GM23338 (cell line): ENCODE measurements at regions not wholly inside any gene's neighbourhood (a gene's known extent, or its start where the extent isn't known, plus 50 kb on each side); places are given as distances from the start of the nearest gene placed in this dataset.
A peak's percentile ranks its signal among the peaks of the same experiment; 100 is the strongest.

Experiments used
- ATAC-seq: fragments of 200-7000 bp; cut with Tn5 transposase; 3 replicates; pipeline ENCODE4 v1.9.1; 2020
- DNase-seq: peaks from one replicate; pipeline ENCODE4 v3.0.0-alpha.2; 2015; ENCODE audit warnings: low spot score
- H2AFZ ChIP-seq: fragments of 200-600 bp; sonication (generic); 2 replicates; pipeline ENCODE4 v1.8.0; 2016; ENCODE audit warnings: antibody characterized with exemption, mild to moderate bottlenecking, moderate library complexity
- H3F3A ChIP-seq: fragments of 200-600 bp; sonication (generic); replicated peaks from 2 replicates; pipeline ENCODE4 v1.8.0; 2017; ENCODE audit warnings: antibody characterized with exemption, mixed run types, low read depth
- H3K27ac ChIP-seq: fragments of 200-600 bp; sonication (generic); 2 replicates; pipeline ENCODE4 v1.6.1; 2016; ENCODE audit warnings: low read depth
- H3K27me3 ChIP-seq: fragments of 200-600 bp; sonication (generic); 2 replicates; pipeline ENCODE4 v1.8.0; 2016; ENCODE audit warnings: mild to moderate bottlenecking, mixed run types, moderate library complexity; ENCODE audit not compliant: insufficient read depth
- H3K36me3 ChIP-seq: fragments of 200-600 bp; sonication (generic); 2 replicates; pipeline ENCODE4 v1.8.0; 2016; ENCODE audit warnings: mild to moderate bottlenecking; ENCODE audit not compliant: insufficient read depth
- H3K4me1 ChIP-seq: fragments of 200-600 bp; sonication (generic); 2 replicates; pipeline ENCODE4 v1.8.0; 2016; ENCODE audit warnings: mild to moderate bottlenecking, moderate library complexity; ENCODE audit not compliant: insufficient read depth
- H3K4me2 ChIP-seq: fragments of 200-600 bp; sonication (generic); 2 replicates; pipeline ENCODE4 v1.7.1; 2017; ENCODE audit warnings: mixed run types
- H3K4me3 ChIP-seq: fragments of 200-600 bp; sonication (generic); 2 replicates; pipeline ENCODE4 v1.6.1; 2016; ENCODE audit warnings: mixed run types
- H3K79me2 ChIP-seq: fragments of 200-600 bp; sonication (generic); replicated peaks from 2 replicates; pipeline ENCODE4 v1.8.0; 2017; ENCODE audit warnings: mild to moderate bottlenecking; ENCODE audit not compliant: insufficient read depth
- H3K9me2 ChIP-seq: fragments of 200-600 bp; sonication (generic); 2 replicates; pipeline ENCODE4 v1.8.0; 2017; ENCODE audit not compliant: insufficient read depth
- H4K20me1 ChIP-seq: fragments of 200-600 bp; sonication (generic); replicated peaks from 2 replicates; pipeline ENCODE4 v1.8.0; 2017; ENCODE audit warnings: mild to moderate bottlenecking; ENCODE audit not compliant: insufficient read depth
- H3K27ac Mint-ChIP-seq: 2 replicates; pipeline ENCODE4 v1.8.0; 2020; ENCODE audit warnings: inconsistent platforms, mild to moderate bottlenecking, moderate library complexity, mixed read lengths
- H3K27me3 Mint-ChIP-seq: 3 replicates; pipeline ENCODE4 v1.8.0; 2022; ENCODE audit warnings: low read depth, mild to moderate bottlenecking, moderate library complexity, mixed read lengths, inconsistent platforms; ENCODE audit not compliant: insufficient read depth, poor library complexity
- H3K36me3 Mint-ChIP-seq: 3 replicates; pipeline ENCODE4 v1.8.0; 2021; ENCODE audit warnings: low read depth, mild to moderate bottlenecking, inconsistent platforms, moderate library complexity, mixed read lengths
- H3K4me1 Mint-ChIP-seq: 3 replicates; pipeline ENCODE4 v1.8.0; 2020; ENCODE audit warnings: mild to moderate bottlenecking, inconsistent platforms, mixed read lengths
- H3K4me3 Mint-ChIP-seq: 3 replicates; pipeline ENCODE4 v1.8.0; 2021; ENCODE audit warnings: moderate library complexity, mild to moderate bottlenecking, inconsistent platforms, mixed read lengths
- H3K9me3 Mint-ChIP-seq: 3 replicates; pipeline ENCODE4 v1.8.0; 2020; ENCODE audit warnings: moderate library complexity, mild to moderate bottlenecking, inconsistent platforms, mixed read lengths
- CREB1 ChIP-seq: fragments of 250-450 bp; sonication (Bioruptor Pico); IDR thresholded peaks from 2 replicates; pipeline ENCODE4 v1.5.0; 2020; ENCODE audit warnings: low read depth, mild to moderate bottlenecking, moderate library complexity
- ETS1 ChIP-seq: IDR thresholded peaks from 2 replicates; pipeline ENCODE4 v1.6.1; 2016; ENCODE audit warnings: antibody characterized with exemption
- EZH2phosphoT487 ChIP-seq: fragments of 200-600 bp; sonication (generic); IDR thresholded peaks from one replicate; pipeline ENCODE4 v1.8.1; 2018; ENCODE audit warnings: antibody characterized with exemption; ENCODE audit not compliant: unreplicated experiment
- REST ChIP-seq: IDR thresholded peaks from one replicate; pipeline ENCODE4 v1.6.1; 2018; ENCODE audit warnings: antibody characterized with exemption; ENCODE audit not compliant: unreplicated experiment
- ZNF114 ChIP-seq: fragments of 250-450 bp; sonication (Bioruptor Pico); IDR thresholded peaks from 2 replicates; pipeline ENCODE4 v1.5.0; 2020; ENCODE audit warnings: mild to moderate bottlenecking, moderate library complexity

- TF ChIP-seq ETS1 (no peak), ZNF114 (no peak), CREB1 (CRISPR knock-in tag) (no peak), EZH2phosphoT487 (no peak), REST (no peak)
Observed at GRCh38 chr4:164384416-164384815, 369.5 kb upstream of the SMIM31 start (continued).

GRCh38 chr4:164396439-164396838 lies 357.5 kb upstream of the SMIM31 start:
- Mint-ChIP-seq H3K9me3 (no peaks in the 10 kb centered on the region), H3K4me3 (no peak overlapping the region)
- DNase-seq, result peak; percentile 14

More at GRCh38 chr4:164396439-164396838, 357.5 kb upstream of the SMIM31 start:
- Histone ChIP-seq H3K36me3 (no peaks in the 10 kb centered on the region), H3K79me2 (no peaks in the 10 kb centered on the region), H3K27me3 (no peaks in the 10 kb centered on the region), H3K4me2 (no peak overlapping the region), H4K20me1 (no peaks in the 10 kb centered on the region), H3K4me3 (no peak overlapping the region), H3K9me2 (no peaks in the 10 kb centered on the region), H3K4me1 (no peaks in the 10 kb centered on the region), H3F3A (no peaks in the 10 kb centered on the region), H2AFZ (no peak overlapping the region), H3K27ac (no peak overlapping the region)
- H3K36me3 Mint-ChIP-seq, result no peaks in the 10 kb centered on the region
- no peak for ATAC-seq
- H3K27ac Mint-ChIP-seq, result no peak overlapping the region
- H3K4me1 Mint-ChIP-seq, result no peaks in the 10 kb centered on the region
- no peak for TF ChIP-seq ETS1
- peak; percentile 77 for TF ChIP-seq REST
- no peaks in the 10 kb centered on the region for H3K27me3 Mint-ChIP-seq
